HepG2 (cell line): ENCODE measurements at regions not wholly inside any gene's neighbourhood (a gene's known extent, or its start where the extent isn't known, plus 50 kb on each side); places are given as distances from the start of the nearest gene placed in this dataset.
"Not testable (repeated sequence)": the region's sequence is repeated elsewhere in the genome, so short reads cannot be mapped to it uniquely, and the experiment has no call there.

Source experiments
- ATAC-seq: fragments of 200-7000 bp; cut with Tn5 transposase; 3 replicates; pipeline ENCODE4 v1.9.1; 2020; ENCODE audit warnings: mild to moderate bottlenecking, moderate library complexity
- BruUV-seq: library from RNA; stranded (reverse); fragments of 400-500 nt; replicated peaks from 2 replicates; lab custom pipeline; 2021; lab: Mats Ljungman, UMichigan
- CTCF ChIA-PET: fragments of 300-600 bp; formaldehyde crosslinking; extraction: SDS; loops from one replicate; lab custom pipeline; 2021; ENCODE audit warnings: low total read pairs, inconsistent platforms, low intra/inter-chr PET ratio; lab: Yijun Ruan, JAX
- POLR2A ChIA-PET: fragments of 350-600 bp; sonication (Branson Sonifier 250); formaldehyde crosslinking; loops from one replicate; lab custom pipeline; 2020; ENCODE audit warnings: antibody characterized with exemption, inconsistent platforms; lab: Yijun Ruan, JAX
- DNase-seq: peaks from one replicate; pipeline ENCODE4 v3.0.0-alpha.2; 2015; ENCODE audit warnings: low spot score
- FAIRE-seq: peaks from 3 replicates; lab custom pipeline; 2011; peaks lifted over from hg19 to GRCh38; lab: Jason Lieb, UNC
- H2AFZ ChIP-seq: one replicate; pipeline ENCODE4 v1.6.1; 2011; ENCODE audit warnings: low read length, inconsistent platforms
- H3K27ac ChIP-seq: fragments of 300-600 bp; 3 replicates; pipeline ENCODE4 v1.8.0; 2011; ENCODE audit warnings: mixed run types, mild to moderate bottlenecking, mixed read lengths, low read length, inconsistent platforms; ENCODE audit not compliant: insufficient read depth; ENCODE audit errors: extremely low read length
- H3K27me3 ChIP-seq, 2 experiments: fragments of 200-600 bp in 1 of 2; 2 replicates in 1 of 2; 3 replicates in 1 of 2; pipeline versions ENCODE4 v1.6.0 to v1.8.0; 2011; ENCODE audit warnings: low read length in 2 of 2, mild to moderate bottlenecking in 2 of 2, moderate library complexity in 2 of 2, inconsistent platforms in 1 of 2; ENCODE audit not compliant: insufficient read depth in 2 of 2, control insufficient read depth in 1 of 2
- H3K36me3 ChIP-seq, 2 experiments: fragments of 200-600 bp in 1 of 2; replicated peaks in 1 of 2; 2 replicates in 1 of 2; 3 replicates in 1 of 2; pipeline versions ENCODE4 v1.5.1 to v1.8.0; 2011; ENCODE audit warnings: low read length in 2 of 2, inconsistent platforms in 1 of 2; ENCODE audit not compliant: insufficient read depth in 2 of 2, control insufficient read depth in 1 of 2
- H3K4me1 ChIP-seq: 2 replicates; pipeline ENCODE4 v1.5.1; 2012; ENCODE audit warnings: low read length, inconsistent platforms; ENCODE audit not compliant: insufficient read depth
- H3K4me2 ChIP-seq: 2 replicates; pipeline ENCODE4 v1.6.0; 2011; ENCODE audit warnings: low read depth, low read length, inconsistent platforms
- H3K4me3 ChIP-seq, 3 experiments: fragments of 200-600 bp in 1 of 3; sonication (generic), shearing (Covaris generic) in 1 of 3; replicated peaks in 1 of 3; 2 replicates each; pipeline ENCODE4 v1.5.1; 2011 to 2016; ENCODE audit warnings: low read length in 3 of 3, inconsistent platforms in 2 of 3, low read depth in 2 of 3, mild to moderate bottlenecking in 2 of 3, control low read depth in 1 of 3, mixed read lengths in 1 of 3; ENCODE audit not compliant: insufficient read depth in 1 of 3
- H3K79me2 ChIP-seq: one replicate; pipeline ENCODE4 v1.6.1; 2011; ENCODE audit warnings: low read length, inconsistent platforms; ENCODE audit not compliant: insufficient read depth
- H3K9ac ChIP-seq: 2 replicates; pipeline ENCODE4 v1.6.0; 2011; ENCODE audit warnings: mild to moderate bottlenecking, low read depth, low read length, inconsistent platforms; ENCODE audit not compliant: insufficient read depth
- H3K9me3 ChIP-seq: 2 replicates; pipeline ENCODE4 v1.5.1; 2012; ENCODE audit warnings: mild to moderate bottlenecking, low read length
- H4K20me1 ChIP-seq: 2 replicates; pipeline ENCODE4 v1.6.0; 2011; ENCODE audit warnings: inconsistent platforms, mild to moderate bottlenecking, low read length, moderate library complexity; ENCODE audit not compliant: insufficient read depth
- CTCF ChIP-seq: sonication (generic); formaldehyde crosslinking; IDR thresholded peaks from 2 replicates; pipeline ENCODE4 v1.5.0; 2020; ENCODE audit warnings: mild to moderate bottlenecking, missing genetic modification reagents, moderate library complexity
- WGBS: methylation state at CpG from one replicate; pipeline ENCODE4 v1.1.6; 2017; ENCODE audit warnings: low lambda C conversion rate; 5-methylcytosine and 5-hydroxymethylcytosine counted together
- in situ Hi-C: cut with HindIII; loops from 2 replicates; pipeline ENCODE4 v1.10.0; 2017; ENCODE audit warnings: low pct_unique_long_range_greater_than_20kb; ENCODE audit not compliant: extremely low pct_ligation_motif_present
- intact Hi-C: fragments of 100-400 bp; cut with micrococcal nuclease; formaldehyde crosslinking; loops from one replicate; pipeline ENCODE4 v1.10.0; 2022; ENCODE audit not compliant: unreplicated experiment

- H3K4me2 ChIP-seq, DNase-seq, ATAC-seq, H2AFZ ChIP-seq, CTCF ChIA-PET, H3K79me2 ChIP-seq, H3K27ac ChIP-seq, BruUV-seq, in situ Hi-C loops, H3K27me3 ChIP-seq, POLR2A ChIA-PET, H3K4me1 ChIP-seq, H3K36me3 ChIP-seq, H3K9ac ChIP-seq, H3K4me3 ChIP-seq, H4K20me1 ChIP-seq, H3K9me3 ChIP-seq, intact Hi-C loops, FAIRE-seq: not testable (repeated sequence)
- no CpG with 5 or more reads among the region's 1 CpG for WGBS
Measured at GRCh38 chrY:3491423-3491822, 87.4 kb upstream of the TGIF2LY start.

- CTCF ChIA-PET, H3K4me1 ChIP-seq, H3K79me2 ChIP-seq, H3K36me3 ChIP-seq, POLR2A ChIA-PET, H4K20me1 ChIP-seq, H3K4me3 ChIP-seq, DNase-seq, H3K27ac ChIP-seq, in situ Hi-C loops, FAIRE-seq, H3K4me2 ChIP-seq, H3K27me3 ChIP-seq, H3K9ac ChIP-seq, H2AFZ ChIP-seq, H3K9me3 ChIP-seq, intact Hi-C loops, ATAC-seq, BruUV-seq: not testable (repeated sequence)
- WGBS: 34% methylated on average over 3 of the region's 3 CpGs
Measured at GRCh38 chrY:3494539-3494938, 84.3 kb upstream of the TGIF2LY start.

- BruUV-seq, intact Hi-C loops, H3K4me3 ChIP-seq, H3K4me2 ChIP-seq, H3K9ac ChIP-seq, H3K9me3 ChIP-seq, in situ Hi-C loops, POLR2A ChIA-PET, H2AFZ ChIP-seq, H3K27ac ChIP-seq, H3K79me2 ChIP-seq, H3K27me3 ChIP-seq, H4K20me1 ChIP-seq, H3K4me1 ChIP-seq, CTCF ChIA-PET, H3K36me3 ChIP-seq: not testable (repeated sequence)
- 0% methylated on average over 2 of the region's 5 CpGs for WGBS
- FAIRE-seq (peak; percentile 66), DNase-seq (peak; percentile 0), ATAC-seq (peak; percentile 63)
- TF ChIP-seq CTCF: peak; percentile 29; the same call in 1 of the 2 replicates
Measured at GRCh38 chrY:3527040-3527439, 51.8 kb upstream of the TGIF2LY start.
